Hippocampal formation (tissue), 2 donors: ENCODE measurements at regions not wholly inside any gene's neighbourhood (a gene's known extent, or its start where the extent isn't known, plus 50 kb on each side); places are given as distances from the start of the nearest gene placed in this dataset.

Source experiments
- DNase-seq, 2 donors: peaks; one replicate each; lab custom pipeline; 2025; lab: John Stamatoyannopoulos, UW

- no peak for DNase-seq
Observed at GRCh38 chr14:51307551-51307950, 67.5 kb downstream of the TMX1 start.

DNA sequence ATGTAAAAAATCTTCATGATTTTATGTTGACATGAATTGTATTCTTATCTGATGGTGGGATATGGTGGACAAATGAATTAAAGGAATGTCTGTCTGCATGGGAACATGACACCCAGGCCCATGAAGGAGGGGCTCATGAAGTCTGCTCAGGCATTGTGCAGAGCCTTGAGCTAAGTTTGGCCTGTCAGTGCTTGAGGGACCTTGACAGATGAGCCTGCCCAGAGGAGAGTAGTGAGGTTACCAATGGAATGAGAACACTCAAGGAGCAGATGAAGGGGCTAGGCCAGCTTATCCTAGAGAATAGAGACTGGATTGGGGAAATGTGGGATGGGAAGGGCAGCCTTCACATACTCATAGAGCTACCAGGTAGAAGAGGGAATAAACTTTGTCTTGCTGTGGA, 68.8 kb downstream of the TMX1 start:
- DNase-seq = no peak

- no peak for DNase-seq
Observed at GRCh38 chr14:51310505-51310944, 70.5 kb downstream of the TMX1 start.

- DNase-seq = no peak
Observed at GRCh38 chr14:51314321-51315015, 74.4 kb downstream of the TMX1 start.

- DNase-seq = no peak
Observed at GRCh38 chr14:51317373-51317772, 77.3 kb downstream of the TMX1 start.

GRCh38 chr14:51318813-51319597, 79.0 kb downstream of the TMX1 start:
- no peak for DNase-seq

DNA sequence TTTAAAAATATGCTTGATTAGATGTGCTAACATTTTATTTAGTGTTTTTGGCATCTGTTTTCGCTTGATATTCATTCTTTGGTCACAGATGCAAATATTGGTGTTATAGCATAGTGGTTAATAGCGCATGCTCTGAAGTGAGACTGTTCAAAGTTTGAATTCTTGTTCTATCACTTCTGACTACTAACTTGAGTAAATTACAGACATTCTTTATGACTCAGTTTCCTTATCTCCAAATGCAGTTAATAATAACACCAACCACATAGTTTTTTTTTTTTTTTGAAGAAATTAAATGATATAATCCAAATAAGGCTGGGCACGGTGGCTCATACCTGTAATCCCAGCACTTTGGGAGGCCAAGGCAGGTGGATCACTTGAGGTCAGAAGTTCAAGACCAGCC, 81.0 kb downstream of the TMX1 start:
- DNase-seq = no peak

- no peak for DNase-seq
Observed at GRCh38 chr14:51323492-51323891, 83.4 kb downstream of the TMX1 start.

- no peak for DNase-seq
Observed at GRCh38 chr14:51327376-51327775, 87.3 kb downstream of the TMX1 start.

- no peak for DNase-seq
Observed at GRCh38 chr14:51328064-51328771, 88.2 kb downstream of the TMX1 start.

- no peak for DNase-seq
Observed at GRCh38 chr14:51328772-51329353, 88.8 kb downstream of the TMX1 start.

DNA sequence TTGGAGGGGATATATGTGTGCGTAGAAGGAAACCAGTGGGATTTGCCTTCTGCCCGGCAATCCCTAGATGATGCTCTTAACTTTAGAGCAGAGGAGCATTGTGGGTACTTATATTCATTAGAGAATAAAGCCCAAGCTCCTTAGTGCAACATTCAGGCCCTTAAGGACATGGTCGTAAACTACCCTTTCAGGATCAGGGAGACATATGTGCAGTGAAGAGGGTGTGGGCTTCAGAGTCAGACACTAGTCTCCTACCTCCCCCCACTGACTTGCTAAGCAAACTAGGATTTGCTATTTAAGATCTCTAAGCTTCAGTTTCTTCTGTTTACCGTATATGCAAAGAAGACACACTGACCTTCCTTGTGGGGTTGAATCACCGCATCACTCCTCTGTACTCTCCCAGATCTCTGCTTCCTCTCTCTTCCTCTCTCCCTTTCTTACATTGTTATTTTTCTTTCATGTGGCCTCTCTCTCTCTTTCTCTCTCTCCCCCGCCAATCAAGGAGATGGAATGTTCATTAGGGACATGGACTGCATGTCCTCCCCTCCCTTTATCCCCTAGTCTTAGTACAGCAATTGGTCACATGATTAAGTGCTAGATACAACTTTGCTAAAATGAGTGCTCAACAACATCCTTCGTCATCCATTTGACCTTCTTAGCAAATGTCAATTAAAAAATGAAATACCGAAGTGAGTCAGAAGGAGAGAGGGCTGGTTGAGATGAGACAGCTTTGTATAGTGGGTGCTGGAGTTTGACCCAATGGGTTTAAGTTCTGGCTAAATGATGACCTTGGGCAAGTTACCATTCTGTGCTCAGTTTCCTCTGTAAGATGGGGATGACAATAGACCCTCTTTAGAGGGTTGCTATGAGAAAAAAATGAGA, 91.7 kb downstream of the TMX1 start:
- DNase-seq = no peak

DNA sequence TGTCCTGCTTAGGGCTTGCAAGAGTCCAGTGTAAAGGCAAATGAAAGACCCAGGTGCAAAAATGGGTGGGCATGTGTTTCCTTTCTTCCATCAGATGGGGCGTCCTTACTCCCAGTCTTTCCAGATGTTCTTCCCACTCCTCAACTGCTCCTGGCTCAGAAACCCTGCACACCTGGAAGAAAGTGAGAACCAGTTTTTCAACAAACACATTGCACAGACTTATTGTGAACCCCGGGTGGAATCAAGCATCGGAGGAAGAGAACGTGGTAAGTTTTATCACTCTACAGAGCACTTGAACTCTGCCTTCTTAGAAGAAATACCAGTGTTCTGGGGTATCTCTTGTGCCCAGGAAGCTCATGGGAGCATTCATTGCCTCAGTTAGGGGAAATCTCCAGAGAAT, 93.3 kb downstream of the TMX1 start:
- no peak for DNase-seq

DNA sequence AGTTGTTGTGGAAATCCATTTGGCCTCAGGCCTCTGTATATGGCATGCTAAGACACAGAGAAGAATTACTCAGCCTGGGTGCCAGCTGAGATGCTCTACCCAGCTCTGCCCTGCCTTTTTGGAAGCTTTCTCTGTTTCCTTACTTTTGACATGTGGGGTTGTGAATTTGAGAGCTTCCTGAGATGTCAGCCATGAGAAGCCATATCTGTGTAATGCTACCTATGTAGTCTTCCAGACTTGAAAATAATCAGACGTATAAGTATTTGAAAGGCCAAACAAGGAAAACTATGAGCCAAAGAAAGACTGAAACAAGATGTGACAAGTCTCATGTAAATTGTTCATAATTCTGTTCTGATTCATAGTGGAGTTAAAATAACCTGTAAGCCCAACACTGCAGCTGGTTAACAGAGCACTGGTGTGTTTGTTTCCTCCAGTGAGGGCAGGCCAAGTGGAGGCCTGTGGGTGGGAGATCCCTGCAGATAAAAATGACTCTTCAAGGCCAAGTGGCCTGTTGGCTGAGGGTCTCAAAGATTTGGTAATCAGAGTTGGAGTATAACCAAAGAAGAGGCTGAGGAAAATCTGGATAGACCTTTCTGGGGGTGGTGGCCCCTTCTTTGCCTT, 94.0 kb downstream of the TMX1 start:
- no peak for DNase-seq

DNA sequence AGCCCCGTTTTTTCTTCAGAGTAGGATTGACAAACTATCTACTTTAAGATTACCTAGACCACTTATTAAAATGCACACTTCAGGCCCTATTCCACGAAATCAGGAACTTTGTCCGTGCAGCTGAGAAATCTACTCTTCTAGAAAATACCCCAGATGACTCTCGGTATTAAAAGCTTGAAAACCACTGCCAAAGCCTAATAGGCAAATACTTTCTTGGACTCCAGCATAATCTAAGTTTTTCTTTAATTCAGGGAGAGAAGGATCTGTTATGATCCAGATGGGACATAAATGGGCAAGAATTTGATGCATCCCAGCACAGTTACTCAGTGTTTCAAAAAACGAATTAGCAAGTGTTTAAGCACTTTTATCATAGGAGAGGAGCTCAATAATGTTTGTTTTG, 94.5 kb downstream of the TMX1 start:
- DNase-seq = no peak

DNA sequence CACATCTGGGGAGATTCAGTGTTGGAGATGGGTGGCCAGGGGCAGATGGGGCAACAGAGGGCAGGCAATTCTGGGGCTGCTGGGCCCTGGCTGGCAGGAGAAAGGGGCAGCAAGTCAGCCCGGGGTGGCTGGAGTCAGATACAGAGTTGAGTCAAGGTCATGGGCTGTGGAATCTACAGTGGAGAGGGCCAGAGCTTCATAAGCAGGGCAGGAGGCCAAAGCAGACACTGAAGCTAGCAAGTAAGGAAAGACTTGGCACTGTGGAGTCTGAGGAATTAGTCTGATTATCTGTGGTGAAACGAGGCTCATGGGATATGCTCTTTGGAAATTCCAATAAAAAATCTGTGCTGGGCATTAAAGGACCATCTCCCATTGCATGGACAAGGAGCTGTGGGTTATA, 95.5 kb downstream of the TMX1 start:
- no peak for DNase-seq

DNA sequence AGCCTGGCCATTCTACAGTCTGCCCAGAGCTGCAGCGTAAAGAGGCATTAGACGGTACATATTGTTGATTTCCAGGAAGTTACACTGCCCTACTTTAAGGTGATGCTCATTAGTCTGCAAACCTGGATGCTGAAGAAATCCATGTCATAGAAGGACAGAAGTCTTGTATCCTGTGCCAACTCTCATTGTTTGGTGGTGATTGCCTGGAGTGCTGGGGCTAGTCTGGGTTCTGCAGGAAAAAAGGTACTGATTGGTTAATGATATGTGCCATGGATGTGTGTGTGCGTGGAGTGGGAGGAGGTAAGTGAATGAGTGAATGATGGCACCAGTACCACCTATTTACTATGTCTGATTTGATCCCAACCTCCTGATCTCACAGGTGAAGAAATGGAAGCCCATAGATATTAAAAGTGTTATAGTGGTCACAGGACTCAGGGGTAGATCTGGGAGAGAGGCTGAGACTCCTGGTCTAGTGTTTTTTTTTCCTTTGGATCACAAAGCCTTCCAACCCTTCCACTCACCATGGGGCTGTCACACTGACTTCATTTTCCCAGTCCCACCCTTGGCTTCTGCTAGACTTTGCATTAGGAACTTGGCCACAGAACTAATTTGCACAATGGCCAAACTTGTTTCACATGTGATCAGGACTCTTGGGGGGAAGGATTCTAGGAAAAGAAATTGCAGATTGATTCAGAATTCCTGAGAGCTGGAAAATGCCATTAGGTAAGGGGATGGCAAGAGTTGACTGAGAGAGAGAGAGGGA, 96.1 kb downstream of the TMX1 start:
- no peak for DNase-seq

- no peak for DNase-seq
Observed at GRCh38 chr14:51336734-51337133, 96.7 kb downstream of the TMX1 start.

GRCh38 chr14:51337520-51337919, 97.5 kb downstream of the TMX1 start:
- DNase-seq = no peak

DNA sequence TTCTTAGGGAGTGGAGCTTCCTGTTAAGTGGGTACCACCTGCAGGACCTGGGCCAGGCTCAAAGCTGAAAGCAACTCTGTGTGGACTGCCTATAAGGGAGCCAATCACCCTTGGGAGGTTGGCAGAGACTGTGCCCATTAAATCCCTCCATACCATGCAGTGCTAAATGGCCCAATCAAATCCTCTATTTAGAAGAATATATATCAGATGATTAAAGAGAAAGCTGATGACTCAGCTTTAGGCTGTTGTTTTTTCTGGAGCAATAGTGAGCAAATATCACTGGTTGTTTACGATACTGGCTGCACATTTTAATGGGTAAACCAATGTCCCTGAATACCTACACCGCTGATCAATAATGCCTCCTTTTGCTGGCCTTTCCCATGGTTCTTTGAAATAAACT, 101.3 kb downstream of the TMX1 start:
- no peak for DNase-seq
